ENCODE measurements at regions not wholly inside any gene's neighbourhood (a gene's known extent, or its start where the extent isn't known, plus 50 kb on each side); places are given as distances from the start of the nearest gene placed in this dataset.
"Not testable (repeated sequence)": the region's sequence is repeated elsewhere in the genome, so short reads cannot be mapped to it uniquely, and the experiment has no call there.

- ChIA-PET POLR2A (no interaction called here), CTCF (no interaction called here)
- intact Hi-C loops (cut with micrococcal nuclease) = no loop called here
- DNase-seq (ENCODE audit: unreplicated experiment) = no peak
- Mint-ChIP-seq H3K4me1 (ENCODE audit: insufficient read depth, unreplicated experiment) (no peaks in the 10 kb centered on the region), H3K27me3 (ENCODE audit: insufficient read depth, unreplicated experiment) (no peaks in the 10 kb centered on the region), H3K9me3 (ENCODE audit: unreplicated experiment) (peaks cover 13% of the 10 kb centered on the region), H3K36me3 (ENCODE audit: insufficient read depth, unreplicated experiment) (no peaks in the 10 kb centered on the region), H3K4me3 (ENCODE audit: unreplicated experiment) (no peak overlapping the region), H3K27ac (ENCODE audit: low read depth, unreplicated experiment) (no peak overlapping the region)
- BruUV-seq (replicated peaks) = no TSS peak
- TF ChIP-seq CTCF (IDR thresholded peaks at IDR 0.05; ENCODE audit: unreplicated experiment) = no peak
Observed at GRCh38 chr5:98372351-98372750, 401.1 kb upstream of the RGMB start.

GRCh38 chr5:98391921-98392625, 381.4 kb upstream of the RGMB start:
- ChIA-PET CTCF (interaction anchor here (0.7 to 0.8 kb wide), 3 partner anchors 13 to 858 kb away, joined by 3 read pairs; no protein-coding TSS in a partner anchor), POLR2A (no interaction called here)
- Mint-ChIP-seq H3K4me3 (ENCODE audit: unreplicated experiment) (no peak overlapping the region), H3K27me3 (ENCODE audit: insufficient read depth, unreplicated experiment) (no peaks in the 10 kb centered on the region), H3K4me1 (ENCODE audit: insufficient read depth, unreplicated experiment) (no peaks in the 10 kb centered on the region), H3K27ac (ENCODE audit: low read depth, unreplicated experiment) (no peak overlapping the region), H3K36me3 (ENCODE audit: insufficient read depth, unreplicated experiment) (no peaks in the 10 kb centered on the region), H3K9me3 (ENCODE audit: unreplicated experiment) (peaks cover 7% of the 10 kb centered on the region)
- intact Hi-C loops (cut with micrococcal nuclease) = no loop called here
- no peak for TF ChIP-seq CTCF (IDR thresholded peaks at IDR 0.05; ENCODE audit: unreplicated experiment)
- no peak for DNase-seq (ENCODE audit: unreplicated experiment)
- BruUV-seq (replicated peaks) = no TSS peak

GRCh38 chr5:98393205-98393604, 380.3 kb upstream of the RGMB start:
- H3K27me3 Mint-ChIP-seq (ENCODE audit: insufficient read depth, unreplicated experiment); POLR2A ChIA-PET; CTCF ChIA-PET: not testable (repeated sequence)

GRCh38 chr5:98397081-98397480, 376.4 kb upstream of the RGMB start:
- peaks cover 4% of the 10 kb centered on the region for H3K36me3 Mint-ChIP-seq (ENCODE audit: insufficient read depth, unreplicated experiment)
- H3K27ac Mint-ChIP-seq (ENCODE audit: low read depth, unreplicated experiment) = no peak overlapping the region
- no TSS peak for BruUV-seq (replicated peaks)
- ChIA-PET CTCF (no interaction called here), POLR2A (no interaction called here)
- DNase-seq (ENCODE audit: unreplicated experiment) = no peak
- peaks cover 7% of the 10 kb centered on the region for H3K9me3 Mint-ChIP-seq (ENCODE audit: unreplicated experiment)
- no peaks in the 10 kb centered on the region for H3K4me1 Mint-ChIP-seq (ENCODE audit: insufficient read depth, unreplicated experiment)
- intact Hi-C loops (cut with micrococcal nuclease) = no loop called here
- no peaks in the 10 kb centered on the region for H3K27me3 Mint-ChIP-seq (ENCODE audit: insufficient read depth, unreplicated experiment)
- H3K4me3 Mint-ChIP-seq (ENCODE audit: unreplicated experiment) = no peak overlapping the region
- TF ChIP-seq CTCF (IDR thresholded peaks at IDR 0.05; ENCODE audit: unreplicated experiment) = no peak

More at GRCh38 chr5:98393205-98393604, 380.3 kb upstream of the RGMB start:
- H3K9me3 Mint-ChIP-seq (ENCODE audit: unreplicated experiment); H3K27ac Mint-ChIP-seq (ENCODE audit: low read depth, unreplicated experiment); DNase-seq (ENCODE audit: unreplicated experiment); BruUV-seq (replicated peaks); H3K4me1 Mint-ChIP-seq (ENCODE audit: insufficient read depth, unreplicated experiment); H3K4me3 Mint-ChIP-seq (ENCODE audit: unreplicated experiment); intact Hi-C loops (cut with micrococcal nuclease); H3K36me3 Mint-ChIP-seq (ENCODE audit: insufficient read depth, unreplicated experiment): not testable (repeated sequence)

- no peak for TF ChIP-seq CTCF (IDR thresholded peaks at IDR 0.05; ENCODE audit: unreplicated experiment)
- ChIA-PET CTCF (interaction anchor here (0.6 kb wide), 1 partner anchor 1210 kb away, joined by 3 read pairs; no protein-coding TSS in a partner anchor), POLR2A (no interaction called here)
- no TSS peak for BruUV-seq (replicated peaks)
- H3K4me3 Mint-ChIP-seq (ENCODE audit: unreplicated experiment) = no peak overlapping the region
- no peaks in the 10 kb centered on the region for H3K9me3 Mint-ChIP-seq (ENCODE audit: unreplicated experiment)
- DNase-seq (ENCODE audit: unreplicated experiment) = no peak
- no peak overlapping the region for H3K27ac Mint-ChIP-seq (ENCODE audit: low read depth, unreplicated experiment)
- H3K27me3 Mint-ChIP-seq (ENCODE audit: insufficient read depth, unreplicated experiment) = no peaks in the 10 kb centered on the region
- peaks cover 4% of the 10 kb centered on the region for H3K36me3 Mint-ChIP-seq (ENCODE audit: insufficient read depth, unreplicated experiment)
- no peaks in the 10 kb centered on the region for H3K4me1 Mint-ChIP-seq (ENCODE audit: insufficient read depth, unreplicated experiment)
- intact Hi-C loops (cut with micrococcal nuclease) = no loop called here
Observed at GRCh38 chr5:98398465-98398864, 375.0 kb upstream of the RGMB start.
